Hematopoietic multipotent progenitor cell (in vitro differentiated cells): ENCODE measurements at regions not wholly inside any gene's neighbourhood (a gene's known extent, or its start where the extent isn't known, plus 50 kb on each side); places are given as distances from the start of the nearest gene placed in this dataset.
"Not testable (repeated sequence)": the region's sequence is repeated elsewhere in the genome, so short reads cannot be mapped to it uniquely, and the experiment has no call there.

ENCODE experiments used
- DNase-seq, 3 donors: peaks; one replicate each; pipeline ENCODE4 v3.0.0-alpha.2; 2011 to 2015; ENCODE audit warnings: low read depth in 2 of 3, low spot score in 2 of 3

DNA sequence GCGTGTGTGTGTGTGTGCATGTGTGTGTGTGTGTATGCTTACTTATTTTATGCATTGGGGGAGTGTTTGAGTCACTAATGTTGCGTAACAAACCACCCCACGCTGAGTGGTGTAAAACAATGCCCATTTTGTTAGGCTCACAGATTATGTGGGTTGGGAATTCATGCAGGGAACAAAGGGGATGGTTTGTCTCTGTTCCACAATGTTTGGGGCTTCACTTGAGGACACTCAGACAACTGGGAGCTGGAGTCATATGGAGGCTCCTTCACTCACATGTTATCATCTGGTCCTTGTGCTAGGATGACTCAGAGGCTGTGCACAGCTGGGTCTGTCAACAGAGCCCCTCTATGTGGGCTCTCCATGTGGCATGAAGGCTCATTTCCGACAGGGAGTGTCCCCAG is 51.3 kb upstream of the LARGE1 start:
- DNase-seq = no peak

DNA sequence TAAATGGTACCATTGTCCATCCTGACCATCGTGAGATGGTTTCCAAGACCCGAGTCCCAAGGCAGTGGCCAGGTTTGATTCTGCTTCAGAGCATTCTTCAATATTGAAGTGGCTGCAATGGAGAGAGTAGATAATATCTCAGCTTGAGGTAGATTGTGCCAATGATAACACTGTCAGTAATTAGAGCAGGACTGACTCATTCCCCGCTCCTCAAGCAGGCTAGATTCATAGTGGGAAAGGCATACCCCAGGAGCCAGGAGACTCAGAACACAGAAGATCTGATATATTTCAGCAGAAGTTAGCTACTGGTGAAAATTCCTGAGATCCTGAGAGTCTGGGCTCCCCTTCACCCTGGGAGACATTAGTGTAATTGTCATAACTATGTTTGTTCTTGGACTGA is 55.6 kb upstream of the LARGE1 start:
- DNase-seq = no peak

DNA sequence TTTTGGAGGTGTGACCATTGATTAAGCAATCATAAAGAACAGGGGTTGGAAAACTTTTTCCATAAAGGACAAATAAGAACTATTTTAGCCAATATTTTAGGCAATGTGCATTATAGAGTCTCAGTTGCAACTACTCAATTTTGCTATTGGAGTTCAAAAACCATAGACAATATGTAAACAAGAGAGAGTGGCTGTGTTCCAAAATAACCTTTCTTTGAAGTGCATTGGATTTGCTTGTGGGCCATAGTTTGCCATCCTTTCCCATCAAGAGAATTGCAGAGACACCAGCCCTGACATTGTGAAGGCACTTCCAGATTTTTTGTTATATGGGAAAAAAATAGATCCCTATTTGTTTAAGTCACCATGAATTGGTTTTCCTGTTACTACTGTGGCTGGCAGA is 63.3 kb upstream of the LARGE1 start:
- no peak for DNase-seq

DNA sequence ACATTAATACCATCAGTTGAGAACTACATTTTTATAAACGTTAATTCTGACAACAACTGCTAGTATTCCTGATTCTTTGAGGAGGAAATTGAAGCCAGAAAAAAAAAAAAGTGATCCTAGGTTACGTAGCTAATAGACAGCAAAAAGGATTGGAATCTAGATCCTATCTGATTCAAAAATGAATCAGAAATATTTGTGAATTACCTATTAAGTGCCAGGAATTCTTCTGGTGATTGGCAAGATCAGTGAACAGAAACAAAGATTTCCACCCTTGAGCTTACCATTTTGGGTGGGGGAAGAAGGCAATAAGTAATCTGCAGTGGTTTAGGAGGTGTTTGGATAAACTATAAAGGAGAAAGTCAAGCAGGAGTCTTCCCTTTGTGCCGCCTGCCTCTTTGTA is 63.9 kb upstream of the LARGE1 start:
- DNase-seq = no peak

DNA sequence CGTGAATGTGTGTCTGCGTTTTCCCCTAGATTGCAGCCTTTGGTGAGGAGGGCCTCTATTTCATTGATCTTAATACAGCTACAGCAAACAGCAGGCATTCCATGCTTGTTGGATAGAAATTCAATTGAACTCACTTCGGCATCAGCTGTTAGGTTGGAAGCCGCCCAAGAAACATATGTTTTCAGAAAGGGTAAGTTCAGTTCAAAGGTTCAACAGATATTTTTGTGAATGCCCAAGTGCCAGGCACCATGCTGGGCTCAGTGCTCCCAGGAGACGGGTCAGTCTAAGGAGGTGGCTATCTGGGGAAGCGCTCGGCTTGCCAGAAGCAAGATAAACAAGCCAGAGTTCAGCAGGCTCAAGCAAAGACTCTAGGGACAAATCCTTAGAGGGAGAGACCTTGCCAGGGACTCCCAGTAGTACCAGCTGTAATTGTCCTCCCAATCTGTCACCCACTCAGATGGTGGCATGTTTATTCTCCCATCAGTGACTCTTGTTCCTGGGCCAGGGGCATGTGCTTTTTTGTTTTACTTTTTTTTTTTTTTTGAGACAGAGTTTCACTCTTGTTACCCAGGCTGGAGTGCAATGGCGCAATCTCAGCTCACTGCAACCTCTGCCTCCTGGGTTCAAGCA is 64.5 kb upstream of the LARGE1 start:
- no peak for DNase-seq

DNA sequence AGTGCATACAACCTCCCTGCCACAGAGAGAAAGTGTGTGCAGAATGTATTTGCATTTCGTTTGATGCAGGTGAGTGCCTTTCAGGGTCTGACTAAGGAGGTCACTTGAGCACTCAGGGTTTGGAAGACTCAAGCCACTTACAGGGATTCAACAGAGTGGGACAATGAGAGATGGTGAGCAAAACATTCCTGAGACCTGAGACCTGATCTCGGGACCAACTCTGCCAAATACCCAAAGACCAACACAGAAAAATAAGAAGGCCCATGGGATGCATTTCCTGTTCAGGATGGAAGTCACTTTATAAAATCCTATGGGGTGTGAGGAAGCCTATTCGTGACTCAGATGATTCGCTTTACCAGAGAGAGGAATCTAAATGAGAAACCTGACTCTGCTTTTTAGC is 65.2 kb upstream of the LARGE1 start:
- no peak for DNase-seq

DNA sequence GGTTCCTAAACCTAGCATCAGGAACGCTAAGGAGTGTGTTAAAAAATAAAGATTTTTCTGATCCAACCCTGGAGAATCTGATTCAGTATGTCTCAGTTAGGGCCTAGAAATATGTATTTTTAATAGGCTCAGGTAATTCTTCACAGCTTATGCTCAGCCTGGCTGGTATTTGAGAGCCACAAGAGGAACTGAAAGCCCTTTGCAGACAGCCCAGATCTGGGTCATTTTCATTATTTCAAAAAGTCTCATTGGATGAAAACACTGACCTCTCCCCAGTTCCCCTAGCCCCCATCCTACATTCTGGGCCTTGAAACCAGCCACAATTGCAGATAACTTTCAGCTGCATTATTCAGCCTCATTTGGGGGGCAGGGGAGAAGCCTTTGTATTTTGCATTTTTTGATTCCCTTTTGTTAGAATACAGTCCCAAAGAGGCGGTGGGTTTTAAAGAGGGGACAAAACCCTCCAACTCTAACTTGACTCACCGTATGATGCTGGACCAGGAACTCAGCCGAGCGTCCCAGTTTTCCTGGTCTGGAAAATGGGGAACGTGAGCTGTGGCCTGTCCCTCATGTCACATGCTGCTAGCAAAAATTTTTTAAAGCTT is 66.0 kb upstream of the LARGE1 start:
- no peak for DNase-seq

DNA sequence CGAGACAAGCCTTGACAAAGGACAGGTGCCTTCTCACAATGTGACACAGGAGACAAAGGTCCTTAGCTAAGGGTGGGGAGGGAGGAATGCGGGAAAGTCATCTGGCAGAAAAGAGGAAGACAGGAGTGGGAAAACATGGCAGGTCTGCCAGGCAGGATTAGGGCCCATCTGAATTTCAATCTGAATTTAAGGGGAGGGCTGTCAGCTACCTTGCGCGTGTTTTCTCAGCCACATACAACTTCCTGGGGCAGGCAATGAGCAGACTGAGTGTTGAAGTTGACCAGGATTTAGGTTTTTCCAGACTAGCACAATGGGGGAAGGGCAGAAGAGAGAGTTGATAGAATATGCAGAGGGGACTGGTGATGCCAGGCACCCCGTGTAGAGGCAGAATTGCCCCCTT is 66.7 kb upstream of the LARGE1 start:
- no peak for DNase-seq

DNA sequence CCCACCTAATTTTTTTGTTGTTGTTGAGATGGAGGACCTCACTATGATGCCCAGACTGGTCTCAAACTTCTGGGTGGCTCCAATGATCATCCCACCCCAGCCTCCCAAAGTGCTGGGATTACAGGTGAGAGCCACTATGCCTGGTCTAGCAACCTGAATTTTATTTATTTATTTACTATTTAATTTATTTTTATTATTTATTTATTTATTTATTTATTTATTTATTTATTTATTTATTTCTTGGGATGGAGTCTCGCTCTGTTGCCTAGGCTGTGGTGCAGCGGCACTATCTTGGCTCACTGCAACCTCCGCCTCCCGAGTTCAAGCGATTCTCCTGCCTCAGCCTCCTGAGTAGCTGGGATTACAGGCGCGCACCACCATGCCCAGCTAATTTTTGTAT is 69.0 kb upstream of the LARGE1 start:
- not testable (repeated sequence) for DNase-seq

DNA sequence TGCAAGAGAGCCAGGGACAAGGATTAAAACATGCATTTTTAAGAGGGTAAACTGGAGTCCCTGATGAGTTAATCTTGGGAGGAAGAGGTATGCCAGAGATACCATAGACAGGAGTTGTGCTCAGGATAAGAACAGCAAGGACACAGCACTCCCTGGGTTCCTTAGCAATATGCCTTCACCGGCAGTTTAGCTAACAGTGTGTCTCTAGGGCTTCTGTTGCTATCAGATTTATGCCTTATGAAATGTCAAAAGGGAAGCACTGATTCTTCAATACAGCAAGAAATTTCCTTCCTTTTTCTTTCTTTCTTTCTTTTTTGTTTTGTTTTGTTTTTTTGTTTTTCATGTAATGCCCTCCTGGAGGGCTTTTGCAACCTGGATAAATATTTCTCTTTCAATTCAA is 71.3 kb upstream of the LARGE1 start:
- DNase-seq = no peak

DNA sequence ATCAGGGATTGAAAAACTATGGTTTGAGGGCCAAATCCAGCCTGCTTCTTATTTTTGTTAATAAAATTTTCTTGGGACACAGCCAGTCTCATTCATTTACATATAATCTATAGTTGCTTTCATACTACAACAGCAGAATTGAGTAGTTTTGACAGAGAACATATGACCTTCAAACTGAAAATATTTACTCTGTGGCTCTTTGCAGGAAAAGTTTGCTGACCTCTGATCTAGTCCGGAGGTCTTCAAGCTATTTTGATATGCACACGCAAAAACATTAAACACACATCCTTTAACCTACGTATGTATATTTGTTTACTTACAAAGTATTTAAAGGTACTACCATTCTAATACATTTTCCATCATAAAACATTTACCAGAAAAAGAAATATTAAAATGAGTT is 76.5 kb upstream of the LARGE1 start:
- DNase-seq = no peak

DNA sequence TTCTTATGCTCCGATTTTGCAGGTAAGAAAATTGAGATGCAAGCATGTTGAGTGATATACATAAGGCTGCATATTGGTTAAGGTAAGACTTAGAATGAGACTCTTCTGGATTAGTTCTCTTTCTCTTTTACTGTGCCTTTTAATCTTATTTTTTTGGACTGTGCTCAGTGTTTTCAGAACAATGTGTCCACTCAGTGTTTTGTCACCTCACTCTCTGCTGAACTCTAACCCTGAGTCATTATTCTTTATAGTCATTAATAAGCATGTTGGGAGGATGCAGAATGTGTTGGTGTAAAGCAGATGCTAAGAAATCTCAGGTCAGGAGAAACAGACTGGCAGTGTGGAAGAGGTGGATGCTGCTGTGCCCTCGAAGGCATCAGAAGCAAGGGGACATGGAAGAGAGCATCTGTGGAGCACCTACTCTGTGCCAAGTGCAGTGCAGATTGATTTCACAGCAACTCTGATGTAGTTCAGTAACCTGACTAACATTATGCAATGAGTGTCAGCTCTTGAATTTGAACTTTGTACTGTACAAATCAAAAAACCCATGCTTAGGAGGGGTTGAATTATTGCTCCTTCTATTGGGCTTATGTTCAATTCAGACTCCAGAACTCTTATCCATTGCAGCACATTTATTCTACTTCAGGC is 80.7 kb upstream of the LARGE1 start:
- no peak for DNase-seq

DNA sequence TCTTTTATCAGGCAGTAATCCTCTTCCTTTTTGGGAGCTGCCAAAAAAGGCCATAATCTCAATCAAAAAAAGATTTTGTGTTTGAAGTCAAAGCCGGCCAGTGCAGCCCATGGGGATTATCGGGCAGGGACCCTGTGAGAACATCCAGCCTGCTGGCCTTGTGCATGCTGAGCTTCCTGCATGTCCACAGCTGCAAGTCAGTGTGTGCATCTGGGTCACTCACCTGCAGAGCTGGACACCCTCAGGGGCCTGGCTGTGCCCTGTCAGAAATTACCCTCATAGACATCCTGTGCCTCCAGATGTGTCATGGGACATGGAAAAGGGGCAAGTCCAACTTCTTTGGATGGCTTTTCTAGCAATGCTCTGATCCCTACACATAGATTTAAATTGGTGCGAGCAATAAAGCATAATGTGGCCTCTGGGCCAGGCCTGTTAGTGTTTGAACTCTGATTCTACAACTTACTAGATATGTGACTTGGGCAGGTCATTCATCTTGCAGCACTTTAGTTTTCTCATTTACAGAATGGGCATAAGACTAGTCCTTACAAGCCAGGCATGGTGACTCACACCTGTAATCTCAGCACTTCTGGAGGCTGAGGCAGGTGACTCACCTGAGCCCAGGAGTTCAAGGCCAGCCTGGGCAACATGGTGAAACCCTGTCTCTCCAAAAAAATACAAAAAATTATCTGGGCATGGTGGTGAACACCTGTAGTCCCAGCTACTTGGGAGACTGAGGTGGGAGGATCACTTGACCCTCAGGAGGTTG is 81.6 kb upstream of the LARGE1 start:
- no peak for DNase-seq

DNA sequence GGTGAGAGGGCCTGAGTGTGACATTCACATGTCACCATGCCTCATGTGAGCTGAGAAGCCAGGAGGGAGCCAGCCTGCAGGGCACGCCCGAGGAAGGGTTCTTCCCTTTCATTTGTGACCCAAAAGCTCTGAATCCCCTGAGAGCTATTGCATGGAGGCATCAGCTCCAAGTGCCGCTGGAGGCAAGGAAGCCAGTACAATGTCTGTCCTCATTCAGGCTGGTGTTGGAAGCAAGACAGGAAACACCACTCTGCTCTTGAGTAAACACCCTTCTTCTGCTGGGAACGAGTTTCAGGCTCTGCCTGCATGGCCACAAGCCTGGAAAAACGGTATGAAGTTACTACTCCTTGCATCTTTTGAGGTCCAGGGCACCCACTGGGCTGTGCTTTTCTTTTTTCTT is 83.8 kb upstream of the LARGE1 start:
- no peak for DNase-seq

DNA sequence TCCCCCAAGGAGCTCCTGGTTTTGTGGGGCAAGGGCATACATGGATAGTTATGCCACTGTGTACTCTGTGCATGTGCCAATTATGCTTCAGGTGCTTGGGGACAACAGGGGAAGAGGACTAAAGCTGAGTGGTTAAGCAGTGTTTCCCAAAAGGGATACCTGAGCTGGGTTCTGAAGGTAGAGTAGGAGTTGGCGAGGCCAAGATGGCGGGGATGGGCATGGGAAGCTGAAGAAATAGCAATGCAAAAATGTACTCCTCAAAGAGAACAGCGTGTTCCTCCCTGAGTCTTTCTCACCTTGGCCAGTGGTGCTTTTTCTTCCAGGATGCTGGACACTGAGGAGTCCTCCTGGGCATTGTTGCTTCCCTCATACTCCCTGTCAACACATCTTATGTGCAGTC is 90.0 kb upstream of the LARGE1 start:
- DNase-seq = no peak

DNA sequence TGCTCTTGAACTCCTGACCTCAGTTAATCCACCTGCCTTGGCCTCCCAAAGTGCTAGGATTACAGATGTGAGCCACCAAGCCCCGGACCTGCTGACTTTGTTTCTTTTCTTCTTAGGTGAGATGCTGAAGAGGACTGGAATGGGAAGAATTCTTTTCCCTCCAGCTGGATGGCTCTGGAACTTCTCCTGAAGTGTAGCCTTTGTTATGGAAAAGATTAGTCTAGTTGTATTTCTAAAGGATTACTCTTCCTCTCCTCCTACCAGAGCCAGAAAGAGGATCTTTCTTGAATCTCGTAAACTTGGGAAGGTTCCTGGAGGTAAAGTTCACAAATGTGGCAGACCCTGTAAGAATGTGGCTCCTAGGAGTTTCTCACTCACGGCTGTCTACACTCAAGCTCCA is 95.4 kb upstream of the LARGE1 start:
- no peak for DNase-seq

DNA sequence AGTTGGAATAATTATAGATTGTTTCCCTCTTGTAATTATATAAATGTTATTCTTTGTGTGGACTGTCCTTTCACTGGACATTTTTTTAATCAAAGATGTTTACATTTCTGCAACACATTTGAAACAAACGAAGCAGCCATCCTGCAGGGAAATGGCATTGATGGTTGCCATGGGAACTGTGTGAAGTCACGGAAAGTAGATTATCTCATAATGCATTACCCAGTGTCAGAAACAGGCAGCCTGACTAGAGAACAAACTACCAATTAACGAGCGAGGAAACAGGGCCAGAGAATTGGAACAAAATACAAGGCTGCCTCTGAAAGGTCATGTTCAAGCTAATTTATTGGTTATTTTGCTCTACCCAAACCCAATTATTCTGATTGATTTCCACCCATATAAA is 96.9 kb upstream of the LARGE1 start:
- DNase-seq = no peak

DNA sequence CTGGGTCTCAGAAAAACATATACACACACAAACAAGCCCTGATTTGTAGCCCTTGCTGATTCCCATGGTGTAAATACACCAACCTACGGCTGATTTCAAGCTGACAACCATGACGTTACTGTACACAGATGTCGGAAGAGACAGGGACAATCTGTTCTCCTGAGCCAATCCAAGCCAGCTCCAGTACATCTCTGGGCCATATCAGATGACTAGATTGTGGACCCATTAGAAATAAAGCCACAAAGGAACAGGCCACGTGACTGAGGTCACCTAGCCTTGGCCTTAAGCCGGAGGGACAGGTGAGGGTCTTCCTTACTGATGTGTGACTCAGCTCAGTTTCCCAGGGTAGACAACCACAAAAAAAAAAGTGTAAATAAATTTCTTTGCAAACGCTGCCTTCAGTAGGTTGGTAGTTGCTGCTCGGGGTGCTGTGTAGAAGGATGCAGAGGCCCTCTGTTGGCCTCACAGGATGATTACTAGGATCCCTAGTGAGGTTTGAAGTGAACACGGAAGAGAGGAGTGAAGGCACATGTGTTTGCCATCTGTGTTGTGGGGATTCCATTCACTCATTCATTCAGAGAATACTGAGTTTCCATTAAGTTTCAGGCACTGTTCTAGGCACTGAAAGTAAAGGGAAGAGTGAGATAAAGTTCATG is 99.0 kb upstream of the LARGE1 start:
- DNase-seq = no peak

DNA sequence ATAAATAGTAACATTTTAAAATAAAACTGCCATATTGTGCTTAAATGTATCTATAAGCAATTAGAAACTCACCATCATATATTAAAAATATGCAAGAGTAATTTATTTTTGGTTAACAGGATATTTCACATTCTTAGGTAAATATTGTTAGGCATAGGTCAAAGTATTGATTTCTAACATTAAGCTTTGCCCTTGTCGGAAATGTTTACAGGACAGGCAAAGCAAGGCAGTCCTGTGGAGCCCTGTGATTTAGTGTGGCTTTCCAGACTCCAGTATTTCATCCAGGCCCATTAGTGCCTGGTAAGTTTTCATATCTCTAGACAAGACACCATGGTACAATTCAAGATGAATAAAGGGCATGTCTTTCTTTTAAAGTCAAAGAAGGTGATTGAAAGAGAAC is 114.9 kb upstream of the LARGE1 start:
- no peak for DNase-seq

DNA sequence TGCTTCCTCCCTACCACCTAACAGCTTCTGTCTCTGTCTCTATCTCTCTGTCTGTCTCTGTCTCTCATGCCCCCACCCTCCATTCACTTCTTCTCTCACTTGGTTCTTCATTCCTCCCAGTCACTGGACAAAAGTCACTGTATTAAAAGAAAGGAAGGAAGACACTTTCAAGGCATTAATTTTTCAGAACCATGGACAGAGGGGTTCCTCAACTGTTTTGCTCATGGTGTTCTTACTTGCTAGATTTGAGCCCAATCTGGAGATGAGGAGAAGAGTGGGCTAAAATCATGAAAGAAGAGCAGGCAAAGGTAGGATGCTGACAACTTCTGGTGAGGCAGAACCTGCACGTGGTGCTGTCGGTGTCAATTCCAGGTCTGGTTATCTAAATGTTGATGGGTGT is 116.7 kb upstream of the LARGE1 start:
- DNase-seq = no peak

DNA sequence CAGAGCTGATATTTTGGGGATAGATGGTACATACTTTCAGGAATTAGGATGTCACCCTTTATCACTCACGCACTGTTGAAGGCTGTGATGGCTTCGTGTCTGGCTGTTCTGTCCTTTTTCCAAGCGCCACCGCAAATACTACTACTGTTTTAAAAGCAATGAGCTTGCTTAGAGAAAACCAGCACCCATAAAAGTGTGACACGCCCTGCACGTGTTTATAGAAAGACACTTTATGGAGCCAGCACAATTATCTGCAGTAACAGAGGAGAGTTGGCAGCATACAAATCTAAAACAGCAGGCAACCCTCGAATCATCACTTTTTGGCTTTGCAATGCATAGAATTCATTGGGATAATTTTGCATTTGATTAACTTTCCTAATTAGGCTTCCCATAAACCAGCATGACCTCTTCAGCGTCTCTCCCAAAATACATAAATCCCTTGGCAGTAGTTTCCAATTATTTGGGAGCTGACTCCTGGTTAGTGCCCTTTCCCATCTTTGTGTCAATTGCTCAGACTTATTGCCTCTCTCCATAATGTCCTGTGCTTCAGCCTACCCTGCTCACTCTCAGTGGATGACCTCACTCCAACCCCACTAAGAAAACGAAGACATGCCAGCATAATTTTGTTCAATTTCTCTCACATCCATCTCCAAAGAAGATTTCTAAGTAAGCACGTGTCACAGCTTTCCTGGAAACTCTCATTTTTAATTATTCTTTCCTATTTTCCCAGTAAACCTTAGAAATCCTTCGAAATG is 118.7 kb upstream of the LARGE1 start:
- no peak for DNase-seq
